HG03196 (cell line): ENCODE measurements at regions not wholly inside any gene's neighbourhood (a gene's known extent, or its start where the extent isn't known, plus 50 kb on each side); places are given as distances from the start of the nearest gene placed in this dataset.

ENCODE experiments used
- ATAC-seq: cut with Tn5 transposase; IDR thresholded peaks from one replicate; pipeline ENCODE4 v1.9.1; 2021; ENCODE audit not compliant: unreplicated experiment

GRCh38 chr1:101098327-101098726 lies 72.7 kb upstream of the DPH5 start:
- no peak for ATAC-seq

- no peak for ATAC-seq
These were observed 64.2 kb upstream of the DPH5 start for GRCh38 chr1:101089613-101090338.

- ATAC-seq, result no peak
These were observed 62.8 kb upstream of the DPH5 start for GRCh38 chr1:101088431-101088830.

DNA sequence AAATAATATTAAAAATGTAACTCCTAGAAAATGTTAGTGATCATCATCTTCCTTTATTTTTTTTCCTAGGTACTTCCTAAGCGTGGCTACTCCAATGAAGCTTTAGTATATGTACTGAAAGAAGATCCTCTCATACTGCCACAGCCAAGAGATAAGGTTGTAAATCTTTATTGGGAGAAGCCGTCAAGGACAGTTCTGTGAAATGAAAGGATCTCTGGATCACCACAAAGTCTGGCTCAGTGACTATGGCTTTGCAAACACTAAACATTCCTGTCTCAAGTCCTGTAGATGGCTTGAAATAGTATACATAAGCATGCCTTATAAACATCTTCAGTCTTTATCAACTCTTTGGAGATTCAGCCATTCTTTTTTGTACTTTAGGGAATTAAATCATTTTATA lies 61.2 kb upstream of the DPH5 start:
- no peak for ATAC-seq

GRCh38 chr1:101081496-101082488 lies 56.2 kb upstream of the DPH5 start:
- no peak for ATAC-seq

DNA sequence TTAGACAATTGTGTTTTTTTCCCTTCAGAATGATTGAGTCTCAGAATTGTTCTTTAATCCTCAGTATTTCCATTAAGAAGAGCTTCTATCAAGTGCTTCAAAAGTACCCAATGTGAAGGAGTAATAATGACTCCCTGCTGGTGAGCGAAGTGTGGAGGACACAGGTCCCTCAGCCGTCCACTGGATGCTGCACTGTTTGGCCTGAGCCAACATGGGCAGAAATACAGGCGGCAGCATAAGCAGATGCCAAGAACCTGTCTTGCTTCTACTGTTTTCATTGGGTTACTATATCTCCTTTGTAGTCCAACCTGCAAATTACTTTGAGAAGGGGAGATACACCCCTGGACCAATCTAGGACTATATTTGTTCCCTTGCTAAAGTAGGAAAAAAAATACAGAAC lies 55.3 kb upstream of the DPH5 start:
- ATAC-seq, result no peak

DNA sequence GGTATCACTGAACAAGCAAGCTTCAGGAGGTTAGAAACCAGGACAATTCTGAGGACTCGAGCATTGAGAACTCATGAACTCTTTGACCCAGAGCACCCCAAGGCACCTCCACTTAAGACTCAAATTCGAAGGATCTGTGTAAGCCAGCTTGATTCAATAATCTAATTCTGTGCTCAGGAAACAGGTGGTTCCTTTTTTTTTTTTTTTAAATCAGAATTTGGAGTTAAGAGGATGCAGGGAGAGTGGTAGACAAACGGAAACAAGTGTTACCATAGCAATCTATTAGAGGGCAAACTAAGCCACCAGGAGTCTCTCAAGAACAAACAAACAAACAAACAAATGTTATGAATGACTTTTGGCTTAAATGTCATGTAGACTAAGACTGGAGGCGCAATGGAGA lies 53.8 kb upstream of the DPH5 start:
- ATAC-seq, result no peak

DNA sequence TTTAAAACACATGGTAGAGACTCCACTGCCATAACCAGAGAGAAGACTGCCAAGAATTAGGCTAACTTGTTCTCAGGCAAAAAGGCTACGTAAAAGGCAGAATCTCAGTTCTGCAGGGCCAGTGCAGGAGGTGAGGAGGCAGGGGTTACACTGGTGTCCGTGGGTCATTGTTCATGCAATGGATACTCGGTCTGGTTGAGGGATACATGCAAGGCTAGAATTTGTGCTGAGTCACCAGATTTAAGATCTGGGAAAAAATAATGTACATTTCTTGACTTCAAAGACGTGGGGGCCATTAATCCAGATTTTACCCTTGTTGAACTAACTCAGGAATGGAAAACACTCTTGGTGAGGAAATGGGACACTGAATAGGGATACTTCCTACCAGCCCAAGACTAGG lies 52.3 kb upstream of the DPH5 start:
- no peak for ATAC-seq

- no peak for ATAC-seq
These were observed 50.3 kb upstream of the DPH5 start for GRCh38 chr1:101075926-101076325.
